ENCODE measurements at regions not wholly inside any gene's neighbourhood (a gene's known extent, or its start where the extent isn't known, plus 50 kb on each side); places are given as distances from the start of the nearest gene placed in this dataset.

DNA sequence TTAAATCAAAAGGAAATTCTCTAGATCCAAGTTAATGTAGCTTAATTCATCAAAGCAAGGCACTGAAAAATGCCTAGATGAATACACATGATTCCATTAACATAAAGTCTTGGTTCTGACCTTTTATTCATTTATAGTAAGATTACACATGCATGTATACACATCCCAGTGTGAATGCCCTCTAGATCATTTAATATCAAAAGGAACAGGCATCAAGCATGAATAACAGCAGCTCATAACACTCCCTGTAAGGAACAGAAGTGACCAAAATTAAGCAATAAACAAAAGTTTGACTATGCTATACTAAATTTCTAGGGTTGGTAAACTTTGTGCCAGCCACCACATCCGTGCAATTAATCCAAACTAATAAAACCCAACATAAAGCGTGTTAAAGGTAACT lies 511.5 kb downstream of the SPIN4 start:
- no peak overlapping the region for H3K4me2 ChIP-seq (ENCODE audit: low read length)
- H3K36me3 Mint-ChIP-seq (ENCODE audit: low read depth, unreplicated experiment), result no peaks in the 10 kb centered on the region
- no peaks in the 10 kb centered on the region for H3K9me3 Mint-ChIP-seq (ENCODE audit: unreplicated experiment)
- no peak overlapping the region for H2AFZ ChIP-seq (ENCODE audit: low read depth, low read length)
- no peak overlapping the region for H3K27ac ChIP-seq (ENCODE audit: low read depth, low read length)
- H3K27ac Mint-ChIP-seq (ENCODE audit: unreplicated experiment), result no peak overlapping the region
- DNase-seq (ENCODE audit: low read depth), result no peak
- no peaks in the 10 kb centered on the region for H3K9me3 ChIP-seq (ENCODE audit: insufficient read depth, low read depth, low read length)
- H3K4me3 ChIP-seq (ENCODE audit: insufficient read depth, low read depth, low read length), result no peak overlapping the region
- no peaks in the 10 kb centered on the region for H3K4me1 ChIP-seq (ENCODE audit: insufficient read depth, low read length)
- H3K9ac ChIP-seq (ENCODE audit: low read length), result no peak overlapping the region
- no peaks in the 10 kb centered on the region for H4K20me1 ChIP-seq (ENCODE audit: insufficient read depth, low read length)
- no peak for TF ChIP-seq CTCF (IDR thresholded peaks at IDR 0.05; ENCODE audit: insufficient read depth, low read depth, low read length)
- H3K27me3 ChIP-seq (ENCODE audit: insufficient read depth, low read length), result no peaks in the 10 kb centered on the region
- H3K4me1 Mint-ChIP-seq (ENCODE audit: low read depth, unreplicated experiment), result no peaks in the 10 kb centered on the region
- H3K27me3 Mint-ChIP-seq (ENCODE audit: low read depth, unreplicated experiment), result no peaks in the 10 kb centered on the region
- H3K79me2 ChIP-seq (ENCODE audit: insufficient read depth, low read length), result no peaks in the 10 kb centered on the region
- no peak overlapping the region for H3K4me3 Mint-ChIP-seq (ENCODE audit: unreplicated experiment)
- peak; percentile 76 for FAIRE-seq
- H3K36me3 ChIP-seq (ENCODE audit: insufficient read depth, low read length), result no peaks in the 10 kb centered on the region

Measured in astrocyte (in vitro differentiated cells and primary cell).